BJ (cell line): ENCODE measurements at regions not wholly inside any gene's neighbourhood (a gene's known extent, or its start where the extent isn't known, plus 50 kb on each side); places are given as distances from the start of the nearest gene placed in this dataset.

Source experiments
- CTCF ChIA-PET: fragments of 350-600 bp; formaldehyde crosslinking; extraction: SDS; loops from one replicate; lab custom pipeline; 2021; ENCODE audit warnings: antibody characterized with exemption, inconsistent platforms; lab: Yijun Ruan, JAX
- POLR2A ChIA-PET: fragments of 300-600 bp; sonication (Branson Sonifier 250); formaldehyde crosslinking; extraction: SDS; loops from one replicate; lab custom pipeline; 2021; ENCODE audit warnings: antibody characterized with exemption; lab: Charles Lee
- DNase-seq: peaks from one replicate; pipeline ENCODE4 v3.0.0-alpha.2; 2011; ENCODE audit warnings: low read depth
- H3K27me3 ChIP-seq: 2 replicates; pipeline ENCODE4 v1.6.0; 2011; ENCODE audit warnings: low read length; ENCODE audit not compliant: control insufficient read depth, insufficient read depth
- H3K36me3 ChIP-seq: 2 replicates; pipeline ENCODE4 v1.5.1; 2011; ENCODE audit warnings: low read length; ENCODE audit not compliant: control insufficient read depth, insufficient read depth
- H3K4me3 ChIP-seq: 2 replicates; pipeline ENCODE4 v1.5.1; 2011; ENCODE audit warnings: low read depth, mild to moderate bottlenecking, control low read depth, low read length
- CTCF ChIP-seq: IDR thresholded peaks from 2 replicates; pipeline ENCODE4 v1.5.1; 2011; ENCODE audit warnings: low read depth, mild to moderate bottlenecking, control low read depth, inconsistent platforms, low read length, moderate library complexity; ENCODE audit not compliant: insufficient read depth

- no peak for TF ChIP-seq CTCF
- no peak overlapping the region for H3K4me3 ChIP-seq
- DNase-seq: peak; percentile 14
- H3K27me3 ChIP-seq: no peaks in the 10 kb centered on the region
- ChIA-PET CTCF (interaction anchor here (1.6 kb wide), 1 partner anchor 11 kb away, joined by 3 read pairs; no protein-coding TSS in a partner anchor), POLR2A (no interaction called here)
- H3K36me3 ChIP-seq: no peaks in the 10 kb centered on the region
Observed at GRCh38 chr14:29486132-29486531, 441.5 kb downstream of the PRKD1 start.

- Histone ChIP-seq H3K36me3 (no peaks in the 10 kb centered on the region), H3K4me3 (no peak overlapping the region), H3K27me3 (no peaks in the 10 kb centered on the region)
- CTCF ChIA-PET: interaction anchor here (1.2 to 1.5 kb wide), 2 partner anchors 10 to 46 kb away, joined by 3 to 4 read pairs; no protein-coding TSS in a partner anchor
- no peak for TF ChIP-seq CTCF
- DNase-seq: no peak
- POLR2A ChIA-PET: interaction anchor here (0.6 kb wide), 1 partner anchor 652 kb away, joined by 8 read pairs; no protein-coding TSS in a partner anchor
Observed at GRCh38 chr14:29489911-29490425, 437.7 kb downstream of the PRKD1 start.

- H3K27me3 ChIP-seq: no peaks in the 10 kb centered on the region
- H3K36me3 ChIP-seq: no peaks in the 10 kb centered on the region
- no peak for TF ChIP-seq CTCF
- POLR2A ChIA-PET: interaction anchor here (0.5 kb wide), 1 partner anchor 330 kb away, joined by 4 read pairs; no protein-coding TSS in a partner anchor
- no peak overlapping the region for H3K4me3 ChIP-seq
- no peak for DNase-seq
- CTCF ChIA-PET: interaction anchor here (0.5 kb wide), 1 partner anchor 400 kb away, joined by 3 read pairs; no protein-coding TSS in a partner anchor
Observed at GRCh38 chr14:29493849-29494248, 433.8 kb downstream of the PRKD1 start.

DNA sequence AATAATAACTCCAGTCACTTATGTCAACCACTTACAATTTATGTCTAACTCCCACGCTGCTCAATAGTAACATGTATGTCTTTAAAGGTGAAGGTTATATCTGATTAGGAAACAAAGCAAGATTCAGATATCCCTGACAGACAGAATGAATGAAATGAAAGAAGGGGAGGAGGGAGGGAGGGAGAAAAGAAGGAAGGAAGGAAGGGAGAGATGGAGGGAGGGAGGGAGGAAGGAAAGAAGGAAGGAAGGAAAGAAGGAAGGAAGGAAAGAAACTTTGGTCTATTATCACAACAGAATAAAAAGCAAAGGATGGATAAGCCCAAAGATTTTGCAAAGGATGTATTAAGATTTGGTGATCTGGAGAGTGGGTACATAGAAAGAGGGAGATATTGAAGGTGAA, 433.3 kb downstream of the PRKD1 start:
- ChIA-PET CTCF (no interaction called here), POLR2A (interaction anchor here (0.5 kb wide), 1 partner anchor 330 kb away, joined by 4 read pairs; no protein-coding TSS in a partner anchor)
- no peak for TF ChIP-seq CTCF

DNA sequence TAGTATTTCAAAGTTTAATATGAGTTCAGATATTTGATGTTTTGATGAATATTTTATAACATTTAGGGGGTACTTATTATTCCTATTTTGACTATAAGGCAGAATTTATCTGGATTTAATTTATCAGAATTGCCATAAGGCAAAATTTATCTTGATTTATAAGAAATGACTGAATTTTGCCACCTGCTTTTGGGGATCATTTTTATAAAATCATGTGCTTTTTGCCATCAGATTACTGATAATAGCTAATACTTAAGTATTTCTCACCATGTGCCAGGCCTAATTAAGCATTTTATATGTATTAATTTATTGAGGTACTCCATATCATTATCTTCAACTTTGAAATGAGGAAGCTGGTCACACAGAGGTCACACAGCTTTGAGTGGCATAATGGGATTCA, 423.7 kb downstream of the PRKD1 start:
- Histone ChIP-seq H3K36me3 (no peaks in the 10 kb centered on the region), H3K27me3 (no peaks in the 10 kb centered on the region), H3K4me3 (no peak overlapping the region)
- TF ChIP-seq CTCF: no peak
- CTCF ChIA-PET: no interaction called here
- DNase-seq: no peak
- POLR2A ChIA-PET: no interaction called here

More for the DNA sequence above, 433.3 kb downstream of the PRKD1 start:
- Histone ChIP-seq H3K27me3 (no peaks in the 10 kb centered on the region), H3K36me3 (no peaks in the 10 kb centered on the region), H3K4me3 (no peak overlapping the region)
- no peak for DNase-seq
